MM.1S (cell line): ENCODE measurements at regions not wholly inside any gene's neighbourhood (a gene's known extent, or its start where the extent isn't known, plus 50 kb on each side); places are given as distances from the start of the nearest gene placed in this dataset.
"Not testable (repeated sequence)": the region's sequence is repeated elsewhere in the genome, so short reads cannot be mapped to it uniquely, and the experiment has no call there.

Source experiments
- CTCF ChIP-seq: fragments of 300-600 bp; sonication (generic); IDR thresholded peaks from 2 replicates; pipeline ENCODE4 v1.5.1; 2016; ENCODE audit warnings: antibody characterized with exemption, low read length, mixed read lengths
- EZH2 ChIP-seq: fragments of 300-600 bp; sonication (generic); optimal IDR thresholded peaks from 2 replicates; pipeline ENCODE3; 2017; ENCODE audit warnings: low read depth, mild to moderate bottlenecking, antibody characterized with exemption, low read length, mixed read lengths
- EZH2phosphoT487 ChIP-seq: fragments of 300-600 bp; sonication (generic); IDR thresholded peaks from 2 replicates; pipeline ENCODE4 v1.6.1; 2018; ENCODE audit warnings: antibody characterized with exemption, low read length

- TF ChIP-seq CTCF, EZH2, EZH2phosphoT487: not testable (repeated sequence)
Measured at GRCh38 chr4:168008112-168008511, 84.2 kb upstream of the ANXA10 start.
